ENCODE measurements at regions not wholly inside any gene's neighbourhood (a gene's known extent, or its start where the extent isn't known, plus 50 kb on each side); places are given as distances from the start of the nearest gene placed in this dataset.

- no peaks in the 10 kb centered on the region for H3K36me3 Mint-ChIP-seq
- H3K27me3 Mint-ChIP-seq = no peaks in the 10 kb centered on the region
- no peaks in the 10 kb centered on the region for H3K4me1 Mint-ChIP-seq (ENCODE audit: low read depth in 2 of 2)
- H3K4me3 Mint-ChIP-seq = no peak overlapping the region
- H3K9me3 Mint-ChIP-seq = peaks cover 8% of the 10 kb centered on the region
- DNase-seq (ENCODE audit: low spot score) (no peak), ATAC-seq (no peak)
- no peak overlapping the region for H3K27ac Mint-ChIP-seq
Observed at GRCh38 chr5:18043344-18043743, 409.1 kb downstream of the TAF11L14 start.

- Mint-ChIP-seq H3K27ac (no peak overlapping the region), H3K4me3 (no peak overlapping the region), H3K9me3 (peaks cover 10% of the 10 kb centered on the region), H3K36me3 (no peaks in the 10 kb centered on the region), H3K4me1 (ENCODE audit: low read depth in 2 of 2) (no peaks in the 10 kb centered on the region), H3K27me3 (no peaks in the 10 kb centered on the region)
- DNase-seq (ENCODE audit: low spot score) (no peak), ATAC-seq (no peak)
Observed at GRCh38 chr5:18048449-18048848, 414.2 kb downstream of the TAF11L14 start.

- H3K4me1 Mint-ChIP-seq (ENCODE audit: low read depth in 2 of 2) = no peaks in the 10 kb centered on the region
- no peaks in the 10 kb centered on the region for H3K27me3 Mint-ChIP-seq
- ATAC-seq = no peak
- DNase-seq (ENCODE audit: low spot score) = no peak
- no peak overlapping the region for H3K4me3 Mint-ChIP-seq
- H3K9me3 Mint-ChIP-seq = peaks cover 12% of the 10 kb centered on the region
- no peak overlapping the region for H3K27ac Mint-ChIP-seq
- peaks cover 3% of the 10 kb centered on the region for H3K36me3 Mint-ChIP-seq
Observed at GRCh38 chr5:18050345-18050744, 416.1 kb downstream of the TAF11L14 start.

- Mint-ChIP-seq H3K9me3 (peaks cover 13% of the 10 kb centered on the region), H3K27ac (no peak overlapping the region), H3K4me1 (ENCODE audit: low read depth in 2 of 2) (no peaks in the 10 kb centered on the region), H3K27me3 (no peaks in the 10 kb centered on the region), H3K4me3 (no peak overlapping the region), H3K36me3 (peaks cover 4% of the 10 kb centered on the region)
- no peak for DNase-seq (ENCODE audit: low spot score)
- no peak for ATAC-seq
Observed at GRCh38 chr5:18050776-18051175, 416.5 kb downstream of the TAF11L14 start.

- no peak overlapping the region for H3K27ac Mint-ChIP-seq
- H3K4me1 Mint-ChIP-seq (ENCODE audit: low read depth in 2 of 2) = no peaks in the 10 kb centered on the region
- H3K9me3 Mint-ChIP-seq = peaks cover 20% of the 10 kb centered on the region
- ATAC-seq (no peak), DNase-seq (ENCODE audit: low spot score) (no peak)
- H3K4me3 Mint-ChIP-seq = no peak overlapping the region
- no peaks in the 10 kb centered on the region for H3K27me3 Mint-ChIP-seq
- H3K36me3 Mint-ChIP-seq = peaks cover 4% of the 10 kb centered on the region
Observed at GRCh38 chr5:18051953-18052352, 417.7 kb downstream of the TAF11L14 start.

- no peaks in the 10 kb centered on the region for H3K27me3 Mint-ChIP-seq
- H3K4me3 Mint-ChIP-seq = no peak overlapping the region
- peaks cover 20% of the 10 kb centered on the region for H3K9me3 Mint-ChIP-seq
- no peak overlapping the region for H3K27ac Mint-ChIP-seq
- DNase-seq (ENCODE audit: low spot score) = no peak
- H3K4me1 Mint-ChIP-seq (ENCODE audit: low read depth in 2 of 2) = no peaks in the 10 kb centered on the region
- ATAC-seq = no peak
- peaks cover 4% of the 10 kb centered on the region for H3K36me3 Mint-ChIP-seq
Observed at GRCh38 chr5:18052569-18052968, 418.3 kb downstream of the TAF11L14 start.

- H3K4me3 Mint-ChIP-seq = no peak overlapping the region
- peaks cover 16% of the 10 kb centered on the region for H3K9me3 Mint-ChIP-seq
- H3K27ac Mint-ChIP-seq = no peak overlapping the region
- DNase-seq (ENCODE audit: low spot score) (no peak), ATAC-seq (no peak)
- no peaks in the 10 kb centered on the region for H3K4me1 Mint-ChIP-seq (ENCODE audit: low read depth in 2 of 2)
- no peaks in the 10 kb centered on the region for H3K27me3 Mint-ChIP-seq
- H3K36me3 Mint-ChIP-seq = peaks cover 4% of the 10 kb centered on the region
Observed at GRCh38 chr5:18057725-18058124, 423.5 kb downstream of the TAF11L14 start.

GRCh38 chr5:18067615-18068014 lies 433.4 kb downstream of the TAF11L14 start:
- H3K4me3 Mint-ChIP-seq = no peak overlapping the region

GRCh38 chr5:18068826-18069225 lies 434.6 kb downstream of the TAF11L14 start:
- Mint-ChIP-seq H3K27ac (no peak overlapping the region), H3K4me3 (no peak overlapping the region)

More at GRCh38 chr5:18067615-18068014, 433.4 kb downstream of the TAF11L14 start:
- Mint-ChIP-seq H3K4me1 (ENCODE audit: low read depth in 2 of 2) (no peaks in the 10 kb centered on the region), H3K27me3 (no peaks in the 10 kb centered on the region), H3K36me3 (peaks cover 4% of the 10 kb centered on the region), H3K9me3 (peaks cover 16% of the 10 kb centered on the region), H3K27ac (no peak overlapping the region)
- no peak for DNase-seq (ENCODE audit: low spot score)
- ATAC-seq = no peak

GRCh38 chr5:18069790-18070189 lies 435.5 kb downstream of the TAF11L14 start:
- Mint-ChIP-seq H3K27ac (no peak overlapping the region), H3K4me1 (ENCODE audit: low read depth in 2 of 2) (no peaks in the 10 kb centered on the region), H3K36me3 (no peaks in the 10 kb centered on the region), H3K4me3 (no peak overlapping the region), H3K27me3 (no peaks in the 10 kb centered on the region), H3K9me3 (peaks cover 9% of the 10 kb centered on the region)
- ATAC-seq (no peak), DNase-seq (ENCODE audit: low spot score) (no peak)

More at GRCh38 chr5:18068826-18069225, 434.6 kb downstream of the TAF11L14 start:
- Mint-ChIP-seq H3K36me3 (peaks cover 1% of the 10 kb centered on the region), H3K27me3 (no peaks in the 10 kb centered on the region), H3K4me1 (ENCODE audit: low read depth in 2 of 2) (no peaks in the 10 kb centered on the region), H3K9me3 (peaks cover 14% of the 10 kb centered on the region)
- DNase-seq (ENCODE audit: low spot score) (no peak), ATAC-seq (no peak)

- no peaks in the 10 kb centered on the region for H3K36me3 Mint-ChIP-seq
- H3K4me3 Mint-ChIP-seq = no peak overlapping the region
- H3K27me3 Mint-ChIP-seq = no peaks in the 10 kb centered on the region
- H3K27ac Mint-ChIP-seq = no peak overlapping the region
- ATAC-seq (no peak), DNase-seq (ENCODE audit: low spot score) (no peak)
- peaks cover 11% of the 10 kb centered on the region for H3K9me3 Mint-ChIP-seq
- H3K4me1 Mint-ChIP-seq (ENCODE audit: low read depth in 2 of 2) = no peaks in the 10 kb centered on the region
Observed at GRCh38 chr5:18072600-18072999, 438.3 kb downstream of the TAF11L14 start.

GRCh38 chr5:18074961-18075360 lies 440.7 kb downstream of the TAF11L14 start:
- Mint-ChIP-seq H3K4me1 (ENCODE audit: low read depth in 2 of 2) (no peaks in the 10 kb centered on the region), H3K36me3 (peaks cover 4% of the 10 kb centered on the region), H3K4me3 (no peak overlapping the region), H3K27me3 (no peaks in the 10 kb centered on the region), H3K9me3 (peaks cover 11% of the 10 kb centered on the region), H3K27ac (no peak overlapping the region)
- ATAC-seq (no peak), DNase-seq (ENCODE audit: low spot score) (no peak)

- Mint-ChIP-seq H3K27me3 (no peaks in the 10 kb centered on the region), H3K4me1 (ENCODE audit: low read depth in 2 of 2) (no peaks in the 10 kb centered on the region), H3K36me3 (peaks cover 4% of the 10 kb centered on the region), H3K27ac (no peak overlapping the region), H3K4me3 (no peak overlapping the region), H3K9me3 (peaks cover 9% of the 10 kb centered on the region)
- no peak for ATAC-seq
- DNase-seq (ENCODE audit: low spot score) = no peak
Observed at GRCh38 chr5:18078157-18078556, 443.9 kb downstream of the TAF11L14 start.

- H3K36me3 Mint-ChIP-seq = peaks cover 4% of the 10 kb centered on the region
- ATAC-seq (no peak), DNase-seq (ENCODE audit: low spot score) (no peak)
- peaks cover 15% of the 10 kb centered on the region for H3K9me3 Mint-ChIP-seq
- no peak overlapping the region for H3K27ac Mint-ChIP-seq
- no peaks in the 10 kb centered on the region for H3K27me3 Mint-ChIP-seq
- H3K4me3 Mint-ChIP-seq = no peak overlapping the region
- no peaks in the 10 kb centered on the region for H3K4me1 Mint-ChIP-seq (ENCODE audit: low read depth in 2 of 2)
Observed at GRCh38 chr5:18079831-18080230, 445.6 kb downstream of the TAF11L14 start.

- ATAC-seq (no peak), DNase-seq (ENCODE audit: low spot score) (no peak)
- Mint-ChIP-seq H3K27ac (no peak overlapping the region), H3K4me3 (no peak overlapping the region), H3K27me3 (no peaks in the 10 kb centered on the region), H3K4me1 (ENCODE audit: low read depth in 2 of 2) (no peaks in the 10 kb centered on the region), H3K36me3 (no peaks in the 10 kb centered on the region), H3K9me3 (peaks cover 26% of the 10 kb centered on the region)
Observed at GRCh38 chr5:18088020-18088579, 453.8 kb downstream of the TAF11L14 start.

All from natural killer cell treated with Interleukin-12 subunit alpha and Interleukin-12 subunit beta and Interleukin-15 and Interleukin-18, amount 100 ng/mL, for 72 hours (primary cell).